ENCODE measurements at regions not wholly inside any gene's neighbourhood (a gene's known extent, or its start where the extent isn't known, plus 50 kb on each side); places are given as distances from the start of the nearest gene placed in this dataset.

DNA sequence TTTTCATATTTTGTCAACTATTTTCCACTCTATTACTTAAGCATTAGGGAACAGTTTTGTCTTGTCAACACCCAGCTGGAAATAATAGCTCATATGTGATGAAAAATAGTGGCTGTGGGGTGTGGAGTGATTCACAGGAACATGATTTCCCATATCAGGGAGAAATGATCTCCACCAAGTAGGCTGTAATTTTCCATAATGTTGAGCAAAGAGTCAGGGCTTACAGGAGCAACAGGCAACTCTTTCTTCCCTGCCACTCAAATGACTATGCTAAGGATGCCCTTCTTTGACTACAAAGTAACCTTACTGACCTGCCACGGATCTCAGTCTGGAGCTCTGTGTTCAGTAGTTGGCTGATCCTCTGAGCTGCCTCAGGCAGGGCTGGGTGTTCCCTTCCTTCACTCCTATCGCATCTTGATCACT lies 90.0 kb upstream of the GATB start:
- TF ChIP-seq, protein P1, sequence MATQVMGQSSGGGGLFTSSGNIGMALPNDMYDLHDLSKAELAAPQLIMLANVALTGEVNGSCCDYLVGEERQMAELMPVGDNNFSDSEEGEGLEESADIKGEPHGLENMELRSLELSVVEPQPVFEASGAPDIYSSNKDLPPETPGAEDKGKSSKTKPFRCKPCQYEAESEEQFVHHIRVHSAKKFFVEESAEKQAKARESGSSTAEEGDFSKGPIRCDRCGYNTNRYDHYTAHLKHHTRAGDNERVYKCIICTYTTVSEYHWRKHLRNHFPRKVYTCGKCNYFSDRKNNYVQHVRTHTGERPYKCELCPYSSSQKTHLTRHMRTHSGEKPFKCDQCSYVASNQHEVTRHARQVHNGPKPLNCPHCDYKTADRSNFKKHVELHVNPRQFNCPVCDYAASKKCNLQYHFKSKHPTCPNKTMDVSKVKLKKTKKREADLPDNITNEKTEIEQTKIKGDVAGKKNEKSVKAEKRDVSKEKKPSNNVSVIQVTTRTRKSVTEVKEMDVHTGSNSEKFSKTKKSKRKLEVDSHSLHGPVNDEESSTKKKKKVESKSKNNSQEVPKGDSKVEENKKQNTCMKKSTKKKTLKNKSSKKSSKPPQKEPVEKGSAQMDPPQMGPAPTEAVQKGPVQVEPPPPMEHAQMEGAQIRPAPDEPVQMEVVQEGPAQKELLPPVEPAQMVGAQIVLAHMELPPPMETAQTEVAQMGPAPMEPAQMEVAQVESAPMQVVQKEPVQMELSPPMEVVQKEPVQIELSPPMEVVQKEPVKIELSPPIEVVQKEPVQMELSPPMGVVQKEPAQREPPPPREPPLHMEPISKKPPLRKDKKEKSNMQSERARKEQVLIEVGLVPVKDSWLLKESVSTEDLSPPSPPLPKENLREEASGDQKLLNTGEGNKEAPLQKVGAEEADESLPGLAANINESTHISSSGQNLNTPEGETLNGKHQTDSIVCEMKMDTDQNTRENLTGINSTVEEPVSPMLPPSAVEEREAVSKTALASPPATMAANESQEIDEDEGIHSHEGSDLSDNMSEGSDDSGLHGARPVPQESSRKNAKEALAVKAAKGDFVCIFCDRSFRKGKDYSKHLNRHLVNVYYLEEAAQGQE (IDR thresholded peaks at IDR 0.05; ENCODE audit: insufficient read depth in 1 of 2, low read depth in 2 of 2, low read length in 2 of 2) = no peak
- TF ChIP-seq TAF1 (IDR thresholded peaks at IDR 0.05; ENCODE audit: borderline replicate concordance, insufficient read depth, low read length) = no peak
- no peak for TF ChIP-seq SIN3A (IDR thresholded peaks at IDR 0.05; ENCODE audit: borderline replicate concordance, insufficient read depth, low read length)
- TF ChIP-seq FOXP2 (optimal IDR thresholded peaks at IDR 0.05; ENCODE audit: borderline replicate concordance, extremely low read depth, extremely low read length, insufficient read depth) = no peak
- TF ChIP-seq POLR2AphosphoS5 (IDR thresholded peaks at IDR 0.05; ENCODE audit: low read depth, low read length) = no peak

- TF ChIP-seq TAF1 (IDR thresholded peaks at IDR 0.05; ENCODE audit: borderline replicate concordance, insufficient read depth, low read length) = no peak
- TF ChIP-seq POLR2AphosphoS5 (IDR thresholded peaks at IDR 0.05; ENCODE audit: low read depth, low read length) = no peak
- TF ChIP-seq, protein P1 (IDR thresholded peaks at IDR 0.05; ENCODE audit: insufficient read depth in 1 of 2, low read depth in 2 of 2, low read length in 2 of 2) = no peak
- TF ChIP-seq SIN3A (IDR thresholded peaks at IDR 0.05; ENCODE audit: borderline replicate concordance, insufficient read depth, low read length) = no peak
- TF ChIP-seq FOXP2 (optimal IDR thresholded peaks at IDR 0.05; ENCODE audit: borderline replicate concordance, extremely low read depth, extremely low read length, insufficient read depth) = no peak
Observed at GRCh38 chr4:151842430-151843079, 81.7 kb upstream of the GATB start.

GRCh38 chr4:151841107-151841506 lies 80.3 kb upstream of the GATB start:
- TF ChIP-seq POLR2AphosphoS5 (IDR thresholded peaks at IDR 0.05; ENCODE audit: low read depth, low read length) (no peak), TAF1 (IDR thresholded peaks at IDR 0.05; ENCODE audit: borderline replicate concordance, insufficient read depth, low read length) (no peak)

- TF ChIP-seq, protein P1 (IDR thresholded peaks at IDR 0.05; ENCODE audit: insufficient read depth in 1 of 2, low read depth in 2 of 2, low read length in 2 of 2) = no peak
- TF ChIP-seq TAF1 (IDR thresholded peaks at IDR 0.05; ENCODE audit: borderline replicate concordance, insufficient read depth, low read length) = no peak
- TF ChIP-seq POLR2AphosphoS5 (IDR thresholded peaks at IDR 0.05; ENCODE audit: low read depth, low read length) = no peak
Observed at GRCh38 chr4:151835467-151835866, 74.7 kb upstream of the GATB start.

- TF ChIP-seq TAF1 (IDR thresholded peaks at IDR 0.05; ENCODE audit: borderline replicate concordance, insufficient read depth, low read length) (no peak), SIN3A (IDR thresholded peaks at IDR 0.05; ENCODE audit: borderline replicate concordance, insufficient read depth, low read length) (no peak), POLR2AphosphoS5 (IDR thresholded peaks at IDR 0.05; ENCODE audit: low read depth, low read length) (no peak), FOXP2 (optimal IDR thresholded peaks at IDR 0.05; ENCODE audit: borderline replicate concordance, extremely low read depth, extremely low read length, insufficient read depth) (no peak)
- TF ChIP-seq, protein P1 (IDR thresholded peaks at IDR 0.05; ENCODE audit: insufficient read depth in 1 of 2, low read depth in 2 of 2, low read length in 2 of 2) = no peak
Observed at GRCh38 chr4:151833174-151833573, 72.4 kb upstream of the GATB start.

Measured in PFSK-1 (cell line).